Gastrocnemius medialis (tissue), 4 donors: ENCODE measurements at regions not wholly inside any gene's neighbourhood (a gene's known extent, or its start where the extent isn't known, plus 50 kb on each side); places are given as distances from the start of the nearest gene placed in this dataset.

Source experiments
- ATAC-seq, 2 donors: fragments of 150-250 bp; one replicate each; pipeline ENCODE4 v1.9.1; 2016
- DNase-seq, 2 donors: peaks; one replicate each; pipeline ENCODE4 v3.0.0-alpha.2; 2019
- H3K27ac ChIP-seq, 4 donors: fragments of 200-600 bp; sonication (generic); 1 replicate in 1 of 4; 2 replicates in 3 of 4; pipeline ENCODE4 v1.5.1; 2016 to 2018; ENCODE audit warnings: mild to moderate bottlenecking in 2 of 4, moderate library complexity in 1 of 4
- H3K27me3 ChIP-seq, 3 donors: fragments of 200-600 bp; sonication (generic) in 2 of 3; 1 replicate in 1 of 3; 2 replicates in 2 of 3; pipeline versions ENCODE4 v1.5.1 to v1.6.0; 2016 to 2019; ENCODE audit warnings: mild to moderate bottlenecking in 1 of 3, moderate library complexity in 1 of 3
- H3K36me3 ChIP-seq, 2 donors: fragments of 200-600 bp; sonication (generic) in 1 of 2; one replicate each; pipeline ENCODE4 v1.5.1; 2017 to 2018
- H3K4me1 ChIP-seq, 2 donors: fragments of 200-600 bp; sonication (generic) in 1 of 2; one replicate each; pipeline ENCODE4 v1.5.1; 2016 to 2017; ENCODE audit warnings: mild to moderate bottlenecking in 2 of 2
- H3K4me3 ChIP-seq, 4 donors: fragments of 200-600 bp; sonication (generic) in 3 of 4; 1 replicate in 1 of 4; 2 replicates in 3 of 4; pipeline ENCODE4 v1.5.1; 2016 to 2019; ENCODE audit warnings: mild to moderate bottlenecking in 2 of 4
- H3K9me3 ChIP-seq, 3 donors: fragments of 200-600 bp; sonication (generic) in 2 of 3; 1 replicate in 1 of 3; 2 replicates in 2 of 3; pipeline ENCODE4 v1.5.1; 2016 to 2019
- CTCF ChIP-seq, 5 experiments: fragments of 450-650 bp in 3 of 5; fragments of 200-600 bp in 2 of 5; sonication (generic) in 2 of 5; IDR thresholded peaks in 4 of 5; conservative IDR thresholded peaks in 1 of 5; 1 replicate in 4 of 5; 2 replicates in 1 of 5; pipeline ENCODE4 v1.5.1; 2016 to 2019; ENCODE audit warnings: antibody characterized with exemption in 5 of 5, mild to moderate bottlenecking in 3 of 5, moderate library complexity in 3 of 5
- POLR2A ChIP-seq, 2 donors: fragments of 450-650 bp; IDR thresholded peaks; one replicate each; pipeline ENCODE4 v1.6.1; 2017; ENCODE audit warnings: antibody characterized with exemption in 2 of 2, mild to moderate bottlenecking in 2 of 2, moderate library complexity in 2 of 2
- in situ Hi-C, 4 donors: fragments of 200-750 bp; cut with MboI; loops; one replicate each; pipeline versions ENCODE4 v1.15.0 to v1.8.0; 2017; ENCODE audit warnings: low sequenced_read_pairs in 4 of 4
- intact Hi-C: fragments of 100-400 bp; cut with DNase I; formaldehyde crosslinking; loops from one replicate; pipeline ENCODE4 v1.15.1; 2023; ENCODE audit warnings: low total_unique reads

- Histone ChIP-seq H3K27ac (no peak overlapping the region), H3K9me3 (no peaks in the 10 kb centered on the region), H3K4me3 (no peak overlapping the region), H3K4me1 (peaks cover 0 to 3% of the 10 kb centered on the region in 2 donors), H3K36me3 (no peaks in the 10 kb centered on the region), H3K27me3 (no peaks in the 10 kb centered on the region)
- intact Hi-C loops (no loop called here), in situ Hi-C loops (no loop called here)
- DNase-seq (no peak), ATAC-seq (no peak)
- TF ChIP-seq CTCF (IDR thresholded peaks at IDR 0.05 in 4 of 5, conservative IDR thresholded peaks at IDR 0.05 in 1 of 5) (no peak), POLR2A (IDR thresholded peaks at IDR 0.05) (no peak)
Measured at GRCh38 chr1:232293361-232293760, 336.6 kb downstream of the SIPA1L2 start.

- in situ Hi-C loops (no loop called here), intact Hi-C loops (no loop called here)
- H3K4me3 ChIP-seq = no peak overlapping the region
- H3K27ac ChIP-seq = peak overlapping the region in 2 of 4 donors; percentile 20 to 28
- DNase-seq = no peak
- no peaks in the 10 kb centered on the region for H3K9me3 ChIP-seq
- ATAC-seq = no peak
- peaks cover 0 to 3% of the 10 kb centered on the region in 2 donors for H3K4me1 ChIP-seq
- no peaks in the 10 kb centered on the region for H3K36me3 ChIP-seq
- no peak for TF ChIP-seq CTCF (IDR thresholded peaks at IDR 0.05 in 4 of 5, conservative IDR thresholded peaks at IDR 0.05 in 1 of 5)
- TF ChIP-seq POLR2A (IDR thresholded peaks at IDR 0.05) = no peak
- no peaks in the 10 kb centered on the region for H3K27me3 ChIP-seq
Measured at GRCh38 chr1:232292818-232293217, 337.1 kb downstream of the SIPA1L2 start.

- H3K36me3 ChIP-seq = no peaks in the 10 kb centered on the region
- in situ Hi-C loops (no loop called here), intact Hi-C loops (no loop called here)
- peaks cover 0 to 3% of the 10 kb centered on the region in 2 donors for H3K4me1 ChIP-seq
- ATAC-seq (no peak), DNase-seq (no peak)
- H3K27ac ChIP-seq = peak overlapping the region in 3 of 4 donors; percentile 3 to 28 (median 20)
- no peak for TF ChIP-seq POLR2A (IDR thresholded peaks at IDR 0.05)
- no peak for TF ChIP-seq CTCF (IDR thresholded peaks at IDR 0.05 in 4 of 5, conservative IDR thresholded peaks at IDR 0.05 in 1 of 5)
- H3K27me3 ChIP-seq = no peaks in the 10 kb centered on the region
- H3K9me3 ChIP-seq = no peaks in the 10 kb centered on the region
- H3K4me3 ChIP-seq = no peak overlapping the region
Measured at GRCh38 chr1:232292239-232292638, 337.7 kb downstream of the SIPA1L2 start.

- in situ Hi-C loops = no loop called here
- no peak for TF ChIP-seq CTCF (IDR thresholded peaks at IDR 0.05 in 4 of 5, conservative IDR thresholded peaks at IDR 0.05 in 1 of 5)
- TF ChIP-seq POLR2A (IDR thresholded peaks at IDR 0.05) = no peak
- intact Hi-C loops = no loop called here
- Histone ChIP-seq H3K4me3 (no peak overlapping the region), H3K27ac (peak overlapping the region in 3 of 4 donors; percentile 2 to 20 (median 3)), H3K27me3 (no peaks in the 10 kb centered on the region), H3K4me1 (peaks cover 0 to 3% of the 10 kb centered on the region in 2 donors), H3K36me3 (no peaks in the 10 kb centered on the region), H3K9me3 (no peaks in the 10 kb centered on the region)
- DNase-seq (no peak), ATAC-seq (no peak)
Measured at GRCh38 chr1:232291681-232292080, 338.3 kb downstream of the SIPA1L2 start.

- peak overlapping the region in 2 of 4 donors; percentile 3 to 20 for H3K27ac ChIP-seq
- in situ Hi-C loops (no loop called here), intact Hi-C loops (no loop called here)
- no peak overlapping the region for H3K4me3 ChIP-seq
- peaks cover 0 to 3% of the 10 kb centered on the region in 2 donors for H3K4me1 ChIP-seq
- H3K27me3 ChIP-seq = no peaks in the 10 kb centered on the region
- H3K9me3 ChIP-seq = no peaks in the 10 kb centered on the region
- ATAC-seq = peak in 1 of 2 donors; percentile 55
- H3K36me3 ChIP-seq = no peaks in the 10 kb centered on the region
- TF ChIP-seq POLR2A (IDR thresholded peaks at IDR 0.05) = no peak
- TF ChIP-seq CTCF (IDR thresholded peaks at IDR 0.05 in 4 of 5, conservative IDR thresholded peaks at IDR 0.05 in 1 of 5) = no peak
- peak; percentile 23 to 54 for DNase-seq
Measured at GRCh38 chr1:232291261-232291660, 338.7 kb downstream of the SIPA1L2 start.
